ENCODE measurements at regions not wholly inside any gene's neighbourhood (a gene's known extent, or its start where the extent isn't known, plus 50 kb on each side); places are given as distances from the start of the nearest gene placed in this dataset.

GRCh38 chr18:46278481-46279465 lies 174.6 kb downstream of the HAUS1 start:
- TF ChIP-seq CTCF (IDR thresholded peaks at IDR 0.05; ENCODE audit: low read depth, low read length, missing input control) (no peak), JUND (IDR thresholded peaks at IDR 0.05) (no peak)

Measured in liver (tissue), 3 donors.